ENCODE measurements at regions not wholly inside any gene's neighbourhood (a gene's known extent, or its start where the extent isn't known, plus 50 kb on each side); places are given as distances from the start of the nearest gene placed in this dataset.
A peak's percentile ranks its signal among the peaks of the same experiment; 100 is the strongest.

DNA sequence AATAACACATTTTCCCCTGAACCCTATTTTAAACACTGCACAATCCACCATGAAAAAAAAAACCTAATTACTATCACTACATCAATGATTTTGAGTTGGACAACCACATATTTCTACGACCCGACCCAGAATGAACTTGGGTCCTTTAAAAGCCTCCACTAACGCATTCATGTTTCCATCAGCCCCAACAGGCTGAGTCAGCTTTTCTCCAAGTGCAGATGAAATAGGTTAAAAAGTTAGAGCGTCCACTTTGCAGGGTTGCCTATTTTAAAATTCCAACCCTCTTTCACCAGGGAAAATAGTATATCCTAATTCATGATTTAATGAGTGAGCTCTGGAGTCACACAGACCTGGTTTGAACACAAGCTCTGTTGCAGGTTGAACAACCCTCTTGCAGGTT, 501.0 kb upstream of the SORCS1 start:
- CTCF ChIA-PET: interaction anchor here (1.3 kb wide), 1 partner anchor 13 kb away, joined by 4 read pairs; no protein-coding TSS in a partner anchor
- TF ChIP-seq, protein P1, sequence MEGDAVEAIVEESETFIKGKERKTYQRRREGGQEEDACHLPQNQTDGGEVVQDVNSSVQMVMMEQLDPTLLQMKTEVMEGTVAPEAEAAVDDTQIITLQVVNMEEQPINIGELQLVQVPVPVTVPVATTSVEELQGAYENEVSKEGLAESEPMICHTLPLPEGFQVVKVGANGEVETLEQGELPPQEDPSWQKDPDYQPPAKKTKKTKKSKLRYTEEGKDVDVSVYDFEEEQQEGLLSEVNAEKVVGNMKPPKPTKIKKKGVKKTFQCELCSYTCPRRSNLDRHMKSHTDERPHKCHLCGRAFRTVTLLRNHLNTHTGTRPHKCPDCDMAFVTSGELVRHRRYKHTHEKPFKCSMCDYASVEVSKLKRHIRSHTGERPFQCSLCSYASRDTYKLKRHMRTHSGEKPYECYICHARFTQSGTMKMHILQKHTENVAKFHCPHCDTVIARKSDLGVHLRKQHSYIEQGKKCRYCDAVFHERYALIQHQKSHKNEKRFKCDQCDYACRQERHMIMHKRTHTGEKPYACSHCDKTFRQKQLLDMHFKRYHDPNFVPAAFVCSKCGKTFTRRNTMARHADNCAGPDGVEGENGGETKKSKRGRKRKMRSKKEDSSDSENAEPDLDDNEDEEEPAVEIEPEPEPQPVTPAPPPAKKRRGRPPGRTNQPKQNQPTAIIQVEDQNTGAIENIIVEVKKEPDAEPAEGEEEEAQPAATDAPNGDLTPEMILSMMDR (IDR thresholded peaks at IDR 0.05; ENCODE audit: unreplicated experiment): no peak
- intact Hi-C loops (cut with micrococcal nuclease): no loop called here

DNA sequence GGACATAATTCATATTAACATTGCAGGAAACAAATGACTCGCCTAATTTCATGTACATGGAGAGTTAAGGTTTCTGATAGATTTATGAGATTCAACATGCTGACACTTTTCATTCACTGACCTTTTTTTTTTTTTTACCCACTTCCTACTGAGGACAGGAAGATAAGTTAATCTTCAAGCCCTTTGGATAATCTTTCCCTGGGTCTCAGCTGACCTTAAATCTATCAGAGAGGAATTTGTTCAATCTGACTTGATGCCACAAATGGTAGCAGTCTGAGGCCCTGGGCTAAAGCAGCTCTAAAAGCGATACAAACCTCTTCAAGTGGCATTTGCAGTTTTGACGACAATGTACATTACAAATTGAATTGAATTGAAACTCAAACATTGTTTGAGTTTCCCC, 493.3 kb upstream of the SORCS1 start:
- ChIA-PET CTCF (no interaction called here), POLR2A (interaction anchor here (0.7 kb wide), 1 partner anchor 47 kb away, joined by 3 read pairs; no protein-coding TSS in a partner anchor)
- DNase-seq (ENCODE audit: unreplicated experiment): no peak
- Mint-ChIP-seq H3K27ac (ENCODE audit: low read depth, unreplicated experiment) (no peak overlapping the region), H3K4me1 (ENCODE audit: insufficient read depth, unreplicated experiment) (peaks cover 6% of the 10 kb centered on the region), H3K9me3 (ENCODE audit: unreplicated experiment) (no peaks in the 10 kb centered on the region), H3K4me3 (ENCODE audit: unreplicated experiment) (no peak overlapping the region), H3K36me3 (ENCODE audit: insufficient read depth, unreplicated experiment) (no peaks in the 10 kb centered on the region), H3K27me3 (ENCODE audit: insufficient read depth, unreplicated experiment) (no peaks in the 10 kb centered on the region)
- intact Hi-C loops (cut with micrococcal nuclease): no loop called here
- TF ChIP-seq, protein P1 (IDR thresholded peaks at IDR 0.05; ENCODE audit: unreplicated experiment): no peak
- BruUV-seq (replicated peaks): no TSS peak

More for the DNA sequence above, 501.0 kb upstream of the SORCS1 start:
- DNase-seq (ENCODE audit: unreplicated experiment): no peak
- H3K36me3 Mint-ChIP-seq (ENCODE audit: insufficient read depth, unreplicated experiment): no peaks in the 10 kb centered on the region
- POLR2A ChIA-PET: no interaction called here
- H3K9me3 Mint-ChIP-seq (ENCODE audit: unreplicated experiment): no peaks in the 10 kb centered on the region
- no peak overlapping the region for H3K4me3 Mint-ChIP-seq (ENCODE audit: unreplicated experiment)
- H3K4me1 Mint-ChIP-seq (ENCODE audit: insufficient read depth, unreplicated experiment): no peaks in the 10 kb centered on the region
- no TSS peak for BruUV-seq (replicated peaks)
- H3K27ac Mint-ChIP-seq (ENCODE audit: low read depth, unreplicated experiment): no peak overlapping the region
- H3K27me3 Mint-ChIP-seq (ENCODE audit: insufficient read depth, unreplicated experiment): no peaks in the 10 kb centered on the region

DNA sequence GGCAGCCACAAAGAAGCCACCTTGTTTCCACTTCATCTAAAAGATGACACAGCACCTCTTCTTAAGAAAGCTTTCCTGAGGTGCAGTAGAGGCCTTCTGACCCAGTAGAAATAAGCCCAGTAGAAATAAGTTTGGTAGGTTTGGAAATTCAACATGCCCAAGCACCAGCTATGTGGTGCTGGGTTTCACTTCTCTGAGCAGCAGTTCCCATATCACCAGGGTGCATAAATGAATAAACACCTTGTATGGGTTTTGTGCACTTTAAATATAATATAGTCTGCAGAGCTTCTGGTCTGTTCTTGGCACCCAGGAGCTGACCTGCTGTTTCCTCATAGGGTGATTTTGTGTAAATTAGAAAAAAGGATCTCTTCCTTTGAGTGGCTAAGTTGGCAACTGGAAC, 492.4 kb upstream of the SORCS1 start:
- Mint-ChIP-seq H3K27me3 (ENCODE audit: insufficient read depth, unreplicated experiment) (no peaks in the 10 kb centered on the region), H3K9me3 (ENCODE audit: unreplicated experiment) (no peaks in the 10 kb centered on the region), H3K36me3 (ENCODE audit: insufficient read depth, unreplicated experiment) (no peaks in the 10 kb centered on the region), H3K4me1 (ENCODE audit: insufficient read depth, unreplicated experiment) (peaks cover 6% of the 10 kb centered on the region), H3K4me3 (ENCODE audit: unreplicated experiment) (no peak overlapping the region), H3K27ac (ENCODE audit: low read depth, unreplicated experiment) (no peak overlapping the region)
- intact Hi-C loops (cut with micrococcal nuclease): no loop called here
- ChIA-PET CTCF (interaction anchor here (0.6 kb wide), 2 partner anchors 37 to 1032 kb away, joined by 3 read pairs; no protein-coding TSS in a partner anchor), POLR2A (no interaction called here)
- DNase-seq (ENCODE audit: unreplicated experiment): no peak
- TF ChIP-seq, protein P1 (IDR thresholded peaks at IDR 0.05; ENCODE audit: unreplicated experiment): no peak
- BruUV-seq (replicated peaks): no TSS peak

DNA sequence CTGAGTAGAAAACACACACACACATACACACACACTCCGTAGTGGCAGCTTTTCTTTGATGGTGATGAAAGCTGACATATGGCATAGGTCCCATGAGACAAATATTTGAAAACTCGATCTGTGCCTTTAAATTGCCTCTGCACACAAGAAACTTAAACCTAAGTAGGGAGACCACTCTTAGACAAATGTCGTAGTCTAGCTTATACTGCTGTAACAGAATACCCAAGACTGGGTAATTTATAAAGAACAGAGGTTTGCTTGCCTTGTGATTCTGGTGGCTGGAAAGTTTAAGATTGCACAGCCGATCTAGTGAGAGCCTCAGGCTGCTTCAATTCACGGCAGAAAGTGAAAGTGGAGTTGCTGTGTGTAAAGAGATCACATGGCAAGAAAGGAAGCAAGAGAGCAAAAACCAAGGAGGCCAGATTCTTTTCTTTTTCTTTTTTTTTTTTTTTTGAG, 489.4 kb upstream of the SORCS1 start:
- no peaks in the 10 kb centered on the region for H3K36me3 Mint-ChIP-seq (ENCODE audit: insufficient read depth, unreplicated experiment)
- no peaks in the 10 kb centered on the region for H3K27me3 Mint-ChIP-seq (ENCODE audit: insufficient read depth, unreplicated experiment)
- H3K9me3 Mint-ChIP-seq (ENCODE audit: unreplicated experiment): no peaks in the 10 kb centered on the region
- H3K4me1 Mint-ChIP-seq (ENCODE audit: insufficient read depth, unreplicated experiment): peaks cover 6% of the 10 kb centered on the region
- ChIA-PET POLR2A (interaction anchor here (0.6 to 0.8 kb wide), 2 partner anchors 20 to 70 kb away, joined by 3 read pairs; no protein-coding TSS in a partner anchor), CTCF (interaction anchor here (0.7 kb wide), 1 partner anchor 791 kb away, joined by 3 read pairs; no protein-coding TSS in a partner anchor)
- peak overlapping the region; percentile 71 for H3K4me3 Mint-ChIP-seq (ENCODE audit: unreplicated experiment)
- DNase-seq (ENCODE audit: unreplicated experiment): peak; percentile 68
- TF ChIP-seq, protein P1 (IDR thresholded peaks at IDR 0.05; ENCODE audit: unreplicated experiment): no peak
- BruUV-seq (replicated peaks): no TSS peak
- intact Hi-C loops (cut with micrococcal nuclease): no loop called here
- H3K27ac Mint-ChIP-seq (ENCODE audit: low read depth, unreplicated experiment): peak overlapping the region; percentile 83

All from MCF 10A (cell line).